H1 (cell line): ENCODE measurements at regions not wholly inside any gene's neighbourhood (a gene's known extent, or its start where the extent isn't known, plus 50 kb on each side); places are given as distances from the start of the nearest gene placed in this dataset.

ENCODE experiments used
- CHD7 ChIP-seq: fragments of 300-600 bp; sonication (generic); IDR thresholded peaks from 2 replicates; pipeline ENCODE4 v1.7.1; 2012; ENCODE audit warnings: low read length, moderate library complexity, mild to moderate bottlenecking, inconsistent platforms; ENCODE audit not compliant: insufficient replicate concordance
- E2F6 ChIP-seq: IDR thresholded peaks from 2 replicates; pipeline ENCODE4 v1.6.1; 2012; ENCODE audit warnings: inconsistent platforms

- TF ChIP-seq E2F6 (no peak), CHD7 (no peak)
Observed at GRCh38 chr12:34368079-34368478, 345.8 kb downstream of the ALG10 start (continued).
